ENCODE measurements at regions not wholly inside any gene's neighbourhood (a gene's known extent, or its start where the extent isn't known, plus 50 kb on each side); places are given as distances from the start of the nearest gene placed in this dataset.
"Not testable (repeated sequence)": the region's sequence is repeated elsewhere in the genome, so short reads cannot be mapped to it uniquely, and the experiment has no call there.

DNA sequence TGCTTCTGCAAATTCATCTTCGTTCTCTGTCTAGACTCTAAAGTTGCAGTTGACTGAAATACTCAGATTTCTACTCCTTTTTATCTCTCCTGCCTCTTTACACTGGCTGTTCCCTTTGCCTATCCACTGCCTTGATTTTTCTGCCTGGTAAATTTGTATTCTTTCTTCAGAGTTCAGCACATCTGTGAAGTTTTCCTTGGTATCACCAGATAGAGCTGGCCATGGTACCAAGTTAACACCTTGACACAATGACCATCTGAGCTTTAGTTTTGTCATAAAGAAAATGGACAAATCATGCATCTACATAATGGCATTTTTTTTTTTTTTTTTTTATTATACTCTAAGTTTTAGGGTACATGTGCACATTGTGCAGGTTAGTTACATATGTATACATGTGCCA is 143.0 kb downstream of the PPP1R3A start:
- no peak for DNase-seq

- no peak for DNase-seq
Measured at GRCh38 chr7:113775401-113775800, 143.4 kb downstream of the PPP1R3A start.

- no peak for DNase-seq
Measured at GRCh38 chr7:113774182-113774807, 144.5 kb downstream of the PPP1R3A start.

- DNase-seq, result no peak
Measured at GRCh38 chr7:113770146-113770738, 148.6 kb downstream of the PPP1R3A start.

DNA sequence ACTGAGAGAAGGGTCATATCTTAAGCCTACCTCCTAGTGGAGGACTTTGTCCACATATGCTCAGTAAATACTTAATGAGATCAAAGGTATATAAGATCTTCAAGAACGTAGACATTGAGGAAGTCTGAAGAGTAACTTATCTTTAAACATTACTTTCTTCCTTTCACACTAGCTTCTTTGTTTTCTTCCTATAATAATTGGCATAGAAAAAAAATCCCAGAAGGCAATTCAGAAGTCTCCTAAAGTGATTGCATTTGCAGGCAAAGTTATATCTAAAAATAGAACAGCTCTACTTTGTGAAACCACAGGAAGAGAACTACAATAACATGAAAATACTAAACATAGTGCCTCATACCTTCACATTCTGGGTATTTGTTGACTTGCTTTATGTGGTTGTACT is 150.4 kb downstream of the PPP1R3A start:
- no peak for DNase-seq

DNA sequence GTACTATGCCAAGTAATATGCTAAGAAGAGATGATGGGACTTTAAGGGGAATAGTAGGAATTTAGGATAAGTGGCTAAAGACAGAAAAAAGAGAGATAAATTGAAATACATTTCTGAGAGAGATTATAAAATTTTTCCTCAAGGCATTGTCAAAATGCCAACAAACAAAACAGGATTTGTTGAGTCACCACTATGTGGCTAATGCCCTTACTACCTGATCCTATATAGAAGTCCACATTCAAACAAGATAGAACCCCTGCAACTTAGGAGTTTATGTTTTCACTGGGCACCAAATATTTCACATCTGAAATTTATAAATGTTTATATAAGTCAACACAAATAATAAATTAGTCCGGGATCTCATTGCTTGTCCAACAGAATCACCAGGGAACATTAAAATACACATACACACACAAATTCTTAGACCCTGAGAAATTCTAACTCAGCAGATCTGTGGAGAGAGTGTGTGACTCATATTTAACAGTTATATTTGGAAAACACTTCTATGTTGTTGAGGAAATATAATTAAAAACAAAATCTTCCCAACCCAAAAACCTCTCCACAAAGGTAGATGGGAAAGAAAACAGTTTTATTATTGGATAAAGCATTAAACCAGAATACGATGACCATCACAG is 154.3 kb downstream of the PPP1R3A start:
- DNase-seq, result no peak

GRCh38 chr7:113763226-113763625 is 155.6 kb downstream of the PPP1R3A start:
- no peak for DNase-seq

- DNase-seq, result no peak
Measured at GRCh38 chr7:113756250-113756649, 162.6 kb downstream of the PPP1R3A start.

- DNase-seq, result no peak
Measured at GRCh38 chr7:113752689-113753088, 166.1 kb downstream of the PPP1R3A start.

- DNase-seq, result no peak
Measured at GRCh38 chr7:113752289-113752688, 166.5 kb downstream of the PPP1R3A start.

DNA sequence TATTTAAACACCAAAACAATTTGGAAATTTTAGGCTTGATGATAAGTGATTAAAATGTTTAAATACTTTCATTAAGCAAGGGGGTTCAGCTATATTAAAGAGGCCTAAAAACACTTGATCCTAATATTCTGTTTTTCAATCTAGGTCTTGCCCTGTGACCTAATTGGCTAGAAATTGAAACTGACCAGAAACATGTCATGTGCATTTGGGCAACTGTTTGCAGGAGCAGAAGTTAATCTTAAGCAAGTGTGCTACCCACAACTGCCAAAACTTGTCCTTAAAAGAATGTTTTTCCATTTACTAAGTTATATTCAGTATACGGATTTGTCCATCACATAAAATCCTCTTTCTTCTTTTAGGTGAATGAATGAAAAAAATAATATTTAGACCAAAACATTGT is 167.3 kb downstream of the PPP1R3A start:
- no peak for DNase-seq

GRCh38 chr7:113748385-113748784 is 170.4 kb downstream of the PPP1R3A start:
- DNase-seq, result not testable (repeated sequence)

- not testable (repeated sequence) for DNase-seq
Measured at GRCh38 chr7:113742946-113743431, 175.8 kb downstream of the PPP1R3A start.

DNA sequence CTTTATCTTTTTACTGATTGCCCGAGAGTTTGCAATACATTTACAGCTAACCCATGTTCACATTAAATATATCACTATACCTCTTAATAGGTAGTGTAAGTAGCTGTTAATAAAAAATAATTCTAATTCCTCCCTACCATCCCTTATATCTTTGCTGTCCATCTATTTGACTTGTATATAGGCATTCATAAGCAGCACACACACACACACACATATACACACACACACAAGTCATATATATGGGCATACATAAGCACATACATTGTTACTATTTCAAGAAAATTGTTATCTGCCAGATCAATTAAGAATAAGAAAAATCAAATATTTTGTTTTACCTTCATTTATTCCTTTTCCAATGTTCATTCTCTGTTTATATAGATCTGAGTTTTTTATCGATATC is 176.4 kb downstream of the PPP1R3A start:
- no peak for DNase-seq

DNA sequence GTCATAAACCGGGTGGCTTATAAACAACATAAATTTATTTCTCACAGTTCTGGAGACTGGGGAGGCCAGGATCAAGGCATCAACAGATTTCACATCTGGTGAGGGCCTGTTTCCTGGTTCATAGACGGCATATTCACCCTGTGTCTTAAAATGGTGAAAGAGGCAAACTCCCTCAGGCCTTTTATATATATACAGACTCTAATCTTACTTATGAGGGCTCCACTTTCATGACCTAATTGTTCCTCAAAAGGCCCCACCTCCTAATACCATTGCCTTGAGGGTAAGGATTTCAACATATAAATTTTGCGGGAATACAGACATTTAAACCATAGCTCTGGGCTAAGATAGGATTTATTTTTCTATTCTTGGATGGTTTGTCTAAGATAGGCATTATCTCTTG is 187.2 kb downstream of the PPP1R3A start:
- no peak for DNase-seq

GRCh38 chr7:113730309-113730955 is 188.4 kb downstream of the PPP1R3A start:
- no peak for DNase-seq

GRCh38 chr7:113727486-113727885 is 191.3 kb downstream of the PPP1R3A start:
- DNase-seq, result no peak

DNA sequence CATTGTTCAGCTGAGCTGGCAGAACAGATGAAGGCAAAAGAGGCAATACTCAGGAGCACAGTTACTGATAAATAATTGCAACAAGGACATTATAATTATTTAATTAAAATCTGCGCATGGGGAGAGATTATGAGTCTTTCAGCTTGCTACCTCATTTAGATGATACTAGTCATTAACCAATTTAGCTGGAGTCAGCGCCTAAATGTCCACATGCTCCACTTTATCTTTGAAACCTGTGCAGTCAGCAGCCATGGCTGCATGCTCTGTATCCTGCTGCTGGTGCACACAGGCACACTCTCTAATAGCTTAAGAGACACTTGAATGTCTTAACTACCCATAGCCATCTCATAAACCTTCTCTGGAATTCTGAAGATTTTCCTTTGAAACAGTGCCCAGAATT is 196.8 kb downstream of the PPP1R3A start:
- DNase-seq, result no peak

- DNase-seq, result no peak
Measured at GRCh38 chr7:113717739-113718138, 201.1 kb downstream of the PPP1R3A start.

GRCh38 chr7:113715981-113716856 is 202.6 kb downstream of the PPP1R3A start:
- no peak for DNase-seq

GRCh38 chr7:113715262-113715661 is 203.5 kb downstream of the PPP1R3A start:
- no peak for DNase-seq

GRCh38 chr7:113710310-113711096 is 208.3 kb downstream of the PPP1R3A start:
- peak; percentile 18 for DNase-seq
